Activated CD8-positive, alpha-beta T cell treated with anti-CD3 and anti-CD28 coated beads, Interleukin-2, amount 10 ng/mL, durations not matched to agents 7 days and 5 days (primary cell): ENCODE measurements at regions not wholly inside any gene's neighbourhood (a gene's known extent, or its start where the extent isn't known, plus 50 kb on each side); places are given as distances from the start of the nearest gene placed in this dataset.
"Not testable (repeated sequence)": the region's sequence is repeated elsewhere in the genome, so short reads cannot be mapped to it uniquely, and the experiment has no call there.

Experiments
- ATAC-seq: fragments of 150-1000 bp; cut with Tn5 transposase; one replicate; pipeline ENCODE4 v1.10.0; 2021; ENCODE audit warnings: moderate library complexity
- CTCF ChIA-PET: fragments of 350-600 bp; sonication (Branson Sonifier 250); formaldehyde crosslinking; loops from one replicate; lab custom pipeline; 2021; ENCODE audit warnings: antibody characterized with exemption; lab: Charles Lee
- POLR2A ChIA-PET: fragments of 350-600 bp; sonication (Branson Sonifier 250); formaldehyde crosslinking; loops from one replicate; lab custom pipeline; 2021; ENCODE audit warnings: antibody characterized with exemption; lab: Charles Lee
- DNase-seq: peaks from one replicate; pipeline ENCODE4 v3.0.0-alpha.2; 2020
- H3K27ac Mint-ChIP-seq: one replicate; pipeline ENCODE4 v1.8.0; 2021; ENCODE audit warnings: mild to moderate bottlenecking, mixed read lengths
- H3K27me3 Mint-ChIP-seq: one replicate; pipeline ENCODE4 v1.8.0; 2021; ENCODE audit warnings: low read depth, mixed read lengths
- H3K36me3 Mint-ChIP-seq: one replicate; pipeline ENCODE4 v1.8.0; 2021; ENCODE audit warnings: low read depth, mixed read lengths
- H3K4me1 Mint-ChIP-seq: one replicate; pipeline ENCODE4 v1.8.0; 2021; ENCODE audit warnings: low read depth, mixed read lengths
- H3K4me3 Mint-ChIP-seq: one replicate; pipeline ENCODE4 v1.8.0; 2021; ENCODE audit warnings: mild to moderate bottlenecking, mixed read lengths
- H3K9me3 Mint-ChIP-seq: one replicate; pipeline ENCODE4 v1.8.0; 2022; ENCODE audit warnings: mixed read lengths; ENCODE audit not compliant: insufficient read depth

GRCh38 chr1:184851822-184852746 is 97.4 kb upstream of the EDEM3 start:
- ChIA-PET CTCF (no interaction called here), POLR2A (no interaction called here)
- H3K27ac Mint-ChIP-seq: no peak overlapping the region

GRCh38 chr1:184843732-184844495 is 89.3 kb upstream of the EDEM3 start:
- DNase-seq (peak; percentile 75), ATAC-seq (peak; percentile 77)
- Mint-ChIP-seq H3K36me3 (peaks cover 18% of the 10 kb centered on the region), H3K4me3 (peak overlapping the region; percentile 13), H3K27ac (peak overlapping the region; percentile 71), H3K4me1 (peaks cover 40% of the 10 kb centered on the region), H3K27me3 (no peaks in the 10 kb centered on the region), H3K9me3 (no peaks in the 10 kb centered on the region)
- POLR2A ChIA-PET: no interaction called here
- CTCF ChIA-PET: interaction anchor here (0.7 to 1.6 kb wide), 4 partner anchors 10 to 201 kb away, joined by 3 to 4 read pairs (median 3); no protein-coding TSS in a partner anchor

More at GRCh38 chr1:184851822-184852746, 97.4 kb upstream of the EDEM3 start:
- peaks cover 8% of the 10 kb centered on the region for H3K4me1 Mint-ChIP-seq
- peaks cover 10% of the 10 kb centered on the region for H3K36me3 Mint-ChIP-seq
- no peaks in the 10 kb centered on the region for H3K9me3 Mint-ChIP-seq
- no peak overlapping the region for H3K4me3 Mint-ChIP-seq
- peaks cover 2% of the 10 kb centered on the region for H3K27me3 Mint-ChIP-seq
- DNase-seq: no peak
- no peak for ATAC-seq

GRCh38 chr1:184840596-184840995 is 85.9 kb upstream of the EDEM3 start:
- peaks cover 22% of the 10 kb centered on the region for H3K36me3 Mint-ChIP-seq
- no peaks in the 10 kb centered on the region for H3K27me3 Mint-ChIP-seq
- peaks cover 40% of the 10 kb centered on the region for H3K4me1 Mint-ChIP-seq
- ATAC-seq (peak; percentile 88), DNase-seq (peak; percentile 28)
- no peak overlapping the region for H3K4me3 Mint-ChIP-seq
- H3K9me3 Mint-ChIP-seq: no peaks in the 10 kb centered on the region
- ChIA-PET POLR2A (no interaction called here), CTCF (no interaction called here)
- H3K27ac Mint-ChIP-seq: peak overlapping the region; percentile 69

- H3K36me3 Mint-ChIP-seq: peaks cover 28% of the 10 kb centered on the region
Observed at GRCh38 chr1:184838504-184838951, 83.9 kb upstream of the EDEM3 start.

GRCh38 chr1:184836934-184837895 is 82.6 kb upstream of the EDEM3 start:
- no peak for ATAC-seq
- Mint-ChIP-seq H3K4me3 (no peak overlapping the region), H3K4me1 (peaks cover 17% of the 10 kb centered on the region), H3K27me3 (no peaks in the 10 kb centered on the region), H3K9me3 (no peaks in the 10 kb centered on the region), H3K27ac (no peak overlapping the region), H3K36me3 (peaks cover 22% of the 10 kb centered on the region)
- CTCF ChIA-PET: interaction anchor here (0.7 to 2.4 kb wide), 2 partner anchors 32 to 145 kb away, joined by 3 to 7 read pairs; no protein-coding TSS in a partner anchor
- no peak for DNase-seq
- POLR2A ChIA-PET: no interaction called here

More at GRCh38 chr1:184838504-184838951, 83.9 kb upstream of the EDEM3 start:
- CTCF ChIA-PET: interaction anchor here (2.4 kb wide), 1 partner anchor 144 kb away, joined by 7 read pairs; no protein-coding TSS in a partner anchor
- ATAC-seq (no peak), DNase-seq (no peak)
- Mint-ChIP-seq H3K9me3 (no peaks in the 10 kb centered on the region), H3K4me1 (peaks cover 26% of the 10 kb centered on the region), H3K27me3 (no peaks in the 10 kb centered on the region), H3K4me3 (no peak overlapping the region), H3K27ac (no peak overlapping the region)
- POLR2A ChIA-PET: no interaction called here

GRCh38 chr1:184836141-184836540 is 81.5 kb upstream of the EDEM3 start:
- no peak for ATAC-seq
- no peaks in the 10 kb centered on the region for H3K9me3 Mint-ChIP-seq
- ChIA-PET CTCF (interaction anchor here (2.4 kb wide), 1 partner anchor 146 kb away, joined by 7 read pairs; no protein-coding TSS in a partner anchor), POLR2A (no interaction called here)
- no peak for DNase-seq
- peaks cover 10% of the 10 kb centered on the region for H3K4me1 Mint-ChIP-seq
- H3K27me3 Mint-ChIP-seq: no peaks in the 10 kb centered on the region
- H3K36me3 Mint-ChIP-seq: peaks cover 16% of the 10 kb centered on the region
- no peak overlapping the region for H3K27ac Mint-ChIP-seq
- no peak overlapping the region for H3K4me3 Mint-ChIP-seq

- DNase-seq, H3K27ac Mint-ChIP-seq, H3K4me1 Mint-ChIP-seq, POLR2A ChIA-PET, CTCF ChIA-PET, ATAC-seq, H3K27me3 Mint-ChIP-seq, H3K4me3 Mint-ChIP-seq, H3K9me3 Mint-ChIP-seq: not testable (repeated sequence)
- H3K36me3 Mint-ChIP-seq: peaks cover 24% of the 10 kb centered on the region
Observed at GRCh38 chr1:184833994-184834393, 79.3 kb upstream of the EDEM3 start.

GRCh38 chr1:184832517-184832916 is 77.9 kb upstream of the EDEM3 start:
- H3K36me3 Mint-ChIP-seq: peaks cover 25% of the 10 kb centered on the region
- H3K9me3 Mint-ChIP-seq: no peaks in the 10 kb centered on the region
- no peak overlapping the region for H3K27ac Mint-ChIP-seq
- ATAC-seq (no peak), DNase-seq (no peak)
- no peaks in the 10 kb centered on the region for H3K27me3 Mint-ChIP-seq
- H3K4me1 Mint-ChIP-seq: no peaks in the 10 kb centered on the region
- POLR2A ChIA-PET: no interaction called here
- CTCF ChIA-PET: interaction anchor here (1.0 to 1.3 kb wide), 2 partner anchors 27 to 149 kb away, joined by 3 to 6 read pairs; no protein-coding TSS in a partner anchor
- H3K4me3 Mint-ChIP-seq: no peak overlapping the region

- H3K9me3 Mint-ChIP-seq, H3K27me3 Mint-ChIP-seq, H3K4me1 Mint-ChIP-seq, H3K27ac Mint-ChIP-seq, H3K4me3 Mint-ChIP-seq, POLR2A ChIA-PET, CTCF ChIA-PET, ATAC-seq, DNase-seq: not testable (repeated sequence)
- peaks cover 13% of the 10 kb centered on the region for H3K36me3 Mint-ChIP-seq
Observed at GRCh38 chr1:184829496-184829895, 74.8 kb upstream of the EDEM3 start.

- Mint-ChIP-seq H3K27me3 (no peaks in the 10 kb centered on the region), H3K4me1 (no peaks in the 10 kb centered on the region), H3K36me3 (peaks cover 14% of the 10 kb centered on the region), H3K4me3 (no peak overlapping the region), H3K27ac (no peak overlapping the region), H3K9me3 (no peaks in the 10 kb centered on the region)
- ChIA-PET CTCF (interaction anchor here (1.1 kb wide), 1 partner anchor 23 kb away, joined by 4 read pairs; no protein-coding TSS in a partner anchor), POLR2A (no interaction called here)
- DNase-seq (no peak), ATAC-seq (no peak)
Observed at GRCh38 chr1:184828369-184828717, 73.7 kb upstream of the EDEM3 start.
